ENCODE measurements at regions not wholly inside any gene's neighbourhood (a gene's known extent, or its start where the extent isn't known, plus 50 kb on each side); places are given as distances from the start of the nearest gene placed in this dataset.

- no peak for DNase-seq (ENCODE audit: extremely low read depth, low read depth)
- no peak for TF ChIP-seq CTCF (IDR thresholded peaks at IDR 0.05; ENCODE audit: low read depth, low read length)
Measured at GRCh38 chr4:18444206-18444605, 422.7 kb upstream of the LCORL start.

GRCh38 chr4:18442957-18443356 is 421.4 kb upstream of the LCORL start:
- TF ChIP-seq CTCF (IDR thresholded peaks at IDR 0.05; ENCODE audit: low read depth, low read length), result no peak
- DNase-seq (ENCODE audit: extremely low read depth, low read depth), result no peak

GRCh38 chr4:18441676-18442075 is 420.1 kb upstream of the LCORL start:
- TF ChIP-seq CTCF (IDR thresholded peaks at IDR 0.05; ENCODE audit: low read depth, low read length), result no peak

GRCh38 chr4:18441203-18441590 is 419.6 kb upstream of the LCORL start:
- TF ChIP-seq CTCF (IDR thresholded peaks at IDR 0.05; ENCODE audit: low read depth, low read length), result no peak
- DNase-seq (ENCODE audit: extremely low read depth, low read depth), result no peak

More at GRCh38 chr4:18441676-18442075, 420.1 kb upstream of the LCORL start:
- DNase-seq (ENCODE audit: extremely low read depth, low read depth), result no peak

GRCh38 chr4:18440527-18441202 is 419.1 kb upstream of the LCORL start:
- DNase-seq (ENCODE audit: extremely low read depth, low read depth), result no peak
- TF ChIP-seq CTCF (IDR thresholded peaks at IDR 0.05; ENCODE audit: low read depth, low read length), result no peak

- TF ChIP-seq CTCF (IDR thresholded peaks at IDR 0.05; ENCODE audit: low read depth, low read length), result no peak
- DNase-seq (ENCODE audit: extremely low read depth, low read depth), result no peak
Measured at GRCh38 chr4:18439311-18439710, 417.8 kb upstream of the LCORL start.

GRCh38 chr4:18435781-18436180 is 414.2 kb upstream of the LCORL start:
- TF ChIP-seq CTCF (IDR thresholded peaks at IDR 0.05; ENCODE audit: low read depth, low read length), result no peak
- DNase-seq (ENCODE audit: extremely low read depth, low read depth), result no peak

All from AG09319 (cell line).